Smooth muscle cell (in vitro differentiated cells): ENCODE measurements at regions not wholly inside any gene's neighbourhood (a gene's known extent, or its start where the extent isn't known, plus 50 kb on each side); places are given as distances from the start of the nearest gene placed in this dataset.

Experiments used
- DNase-seq: peaks from one replicate; lab custom pipeline; 2025; ENCODE audit not compliant: unreplicated experiment; lab: John Stamatoyannopoulos, UW
- H2AFZ ChIP-seq: fragments of 200-600 bp; sonication (generic); 2 replicates; pipeline ENCODE4 v1.6.0; 2016; ENCODE audit warnings: antibody characterized with exemption, low read depth, mild to moderate bottlenecking
- H3F3A ChIP-seq: fragments of 200-600 bp; sonication (generic); 2 replicates; pipeline ENCODE4 v1.6.0; 2017; ENCODE audit warnings: antibody characterized with exemption, low read depth
- H3K27ac ChIP-seq: fragments of 200-600 bp; sonication (generic); 2 replicates; pipeline ENCODE4 v1.5.1; 2016; ENCODE audit warnings: low read depth, mild to moderate bottlenecking
- H3K27me3 ChIP-seq: fragments of 200-600 bp; sonication (generic); 2 replicates; pipeline ENCODE4 v1.6.1; 2016; ENCODE audit warnings: low read depth, mild to moderate bottlenecking
- H3K36me3 ChIP-seq: fragments of 200-600 bp; sonication (generic); 2 replicates; pipeline ENCODE4 v1.5.1; 2016; ENCODE audit warnings: low read depth
- H3K4me1 ChIP-seq: fragments of 200-600 bp; sonication (generic); 2 replicates; pipeline ENCODE4 v1.5.1; 2016; ENCODE audit warnings: low read depth
- H3K4me2 ChIP-seq: fragments of 200-600 bp; sonication (generic); 2 replicates; pipeline ENCODE4 v1.6.0; 2016; ENCODE audit warnings: mild to moderate bottlenecking
- H3K4me3 ChIP-seq: fragments of 200-600 bp; sonication (generic); 2 replicates; pipeline ENCODE4 v1.5.1; 2016; ENCODE audit warnings: mild to moderate bottlenecking
- H3K79me2 ChIP-seq: fragments of 200-600 bp; sonication (generic); 2 replicates; pipeline ENCODE4 v1.6.0; 2016; ENCODE audit warnings: low read depth, mild to moderate bottlenecking
- H3K9ac ChIP-seq: fragments of 200-600 bp; sonication (generic); 2 replicates; pipeline ENCODE4 v1.6.0; 2016; ENCODE audit warnings: low read depth
- H3K9me3 ChIP-seq: fragments of 200-600 bp; sonication (generic); replicated peaks from 2 replicates; pipeline ENCODE4 v1.5.1; 2016; ENCODE audit warnings: low read depth
- H4K20me1 ChIP-seq: fragments of 200-600 bp; sonication (generic); 2 replicates; pipeline ENCODE4 v1.6.0; 2016; ENCODE audit warnings: low read depth
- WGBS: methylation state at CpG from one replicate; pipeline ENCODE4 v1.1.7; 2016; ENCODE audit warnings: low lambda C conversion rate; 5-methylcytosine and 5-hydroxymethylcytosine counted together
- TF ChIP-seq, protein P1 (sequence below): fragments of 200-600 bp; sonication (generic); IDR thresholded peaks from 2 replicates; pipeline ENCODE4 v1.5.1; 2017; ENCODE audit warnings: borderline replicate concordance, mild to moderate bottlenecking, antibody characterized with exemption; ENCODE audit not compliant: insufficient read depth, poor library complexity, severe bottlenecking

DNA sequence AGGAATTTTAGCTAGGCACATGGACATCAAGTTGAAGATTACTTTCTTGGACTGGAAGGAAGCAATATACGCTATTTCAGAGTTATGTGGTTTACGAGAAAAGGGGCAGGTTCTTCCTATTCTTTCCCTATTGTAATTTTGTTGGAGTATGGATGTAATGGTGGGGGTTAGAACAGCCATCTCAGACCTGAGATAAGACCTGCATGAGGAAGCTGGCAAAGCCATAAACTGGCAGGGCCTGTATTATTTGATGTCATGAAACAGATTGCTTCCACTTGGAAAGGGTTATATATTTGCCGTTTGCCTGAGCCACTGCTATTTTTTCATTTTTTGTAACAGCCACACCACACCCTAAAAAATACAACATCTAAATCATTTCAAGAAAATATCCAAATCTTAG is 220.5 kb upstream of the MAGI2 start:
- no peaks in the 10 kb centered on the region for H3K36me3 ChIP-seq
- no peak for DNase-seq
- H3K9ac ChIP-seq: no peak overlapping the region
- no peaks in the 10 kb centered on the region for H3K27me3 ChIP-seq
- no peaks in the 10 kb centered on the region for H3K79me2 ChIP-seq
- no peak overlapping the region for H3K4me2 ChIP-seq
- no peak overlapping the region for H2AFZ ChIP-seq
- H4K20me1 ChIP-seq: no peaks in the 10 kb centered on the region
- H3K9me3 ChIP-seq: no peaks in the 10 kb centered on the region
- TF ChIP-seq, protein P1, sequence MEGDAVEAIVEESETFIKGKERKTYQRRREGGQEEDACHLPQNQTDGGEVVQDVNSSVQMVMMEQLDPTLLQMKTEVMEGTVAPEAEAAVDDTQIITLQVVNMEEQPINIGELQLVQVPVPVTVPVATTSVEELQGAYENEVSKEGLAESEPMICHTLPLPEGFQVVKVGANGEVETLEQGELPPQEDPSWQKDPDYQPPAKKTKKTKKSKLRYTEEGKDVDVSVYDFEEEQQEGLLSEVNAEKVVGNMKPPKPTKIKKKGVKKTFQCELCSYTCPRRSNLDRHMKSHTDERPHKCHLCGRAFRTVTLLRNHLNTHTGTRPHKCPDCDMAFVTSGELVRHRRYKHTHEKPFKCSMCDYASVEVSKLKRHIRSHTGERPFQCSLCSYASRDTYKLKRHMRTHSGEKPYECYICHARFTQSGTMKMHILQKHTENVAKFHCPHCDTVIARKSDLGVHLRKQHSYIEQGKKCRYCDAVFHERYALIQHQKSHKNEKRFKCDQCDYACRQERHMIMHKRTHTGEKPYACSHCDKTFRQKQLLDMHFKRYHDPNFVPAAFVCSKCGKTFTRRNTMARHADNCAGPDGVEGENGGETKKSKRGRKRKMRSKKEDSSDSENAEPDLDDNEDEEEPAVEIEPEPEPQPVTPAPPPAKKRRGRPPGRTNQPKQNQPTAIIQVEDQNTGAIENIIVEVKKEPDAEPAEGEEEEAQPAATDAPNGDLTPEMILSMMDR: no peak
- no peak overlapping the region for H3K27ac ChIP-seq
- H3K4me1 ChIP-seq: no peaks in the 10 kb centered on the region
- no peaks in the 10 kb centered on the region for H3F3A ChIP-seq
- H3K4me3 ChIP-seq: no peak overlapping the region
- 94% methylated on average over 3 of the region's 3 CpGs for WGBS

DNA sequence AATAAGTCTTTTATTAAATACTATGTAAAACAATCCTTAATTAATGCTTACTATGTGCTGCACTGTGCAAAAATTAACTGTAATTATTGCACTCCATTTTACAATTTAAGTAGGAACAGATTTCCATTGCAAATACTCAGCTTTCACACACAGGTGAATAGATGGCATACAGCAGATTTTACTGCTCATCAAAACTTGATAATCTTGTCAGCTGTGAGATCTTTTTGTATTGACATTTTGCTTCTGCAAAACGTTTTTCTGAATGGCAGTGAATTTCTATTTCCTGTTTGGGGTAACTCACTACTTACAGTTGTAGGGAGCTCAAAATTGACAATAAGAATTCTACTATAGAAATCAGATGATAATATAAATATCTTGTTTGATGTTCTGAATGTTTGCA is 220.0 kb upstream of the MAGI2 start:
- no peak overlapping the region for H3K27ac ChIP-seq
- WGBS: 14% methylated on average over 1 of the region's 1 CpG
- H2AFZ ChIP-seq: no peak overlapping the region
- no peaks in the 10 kb centered on the region for H3K9me3 ChIP-seq
- no peak overlapping the region for H3K4me2 ChIP-seq
- no peak for DNase-seq
- TF ChIP-seq, protein P1: no peak
- no peaks in the 10 kb centered on the region for H3K4me1 ChIP-seq
- no peaks in the 10 kb centered on the region for H4K20me1 ChIP-seq
- no peak overlapping the region for H3K4me3 ChIP-seq
- no peaks in the 10 kb centered on the region for H3K36me3 ChIP-seq
- no peaks in the 10 kb centered on the region for H3F3A ChIP-seq
- H3K79me2 ChIP-seq: no peaks in the 10 kb centered on the region
- no peaks in the 10 kb centered on the region for H3K27me3 ChIP-seq
- H3K9ac ChIP-seq: no peak overlapping the region

DNA sequence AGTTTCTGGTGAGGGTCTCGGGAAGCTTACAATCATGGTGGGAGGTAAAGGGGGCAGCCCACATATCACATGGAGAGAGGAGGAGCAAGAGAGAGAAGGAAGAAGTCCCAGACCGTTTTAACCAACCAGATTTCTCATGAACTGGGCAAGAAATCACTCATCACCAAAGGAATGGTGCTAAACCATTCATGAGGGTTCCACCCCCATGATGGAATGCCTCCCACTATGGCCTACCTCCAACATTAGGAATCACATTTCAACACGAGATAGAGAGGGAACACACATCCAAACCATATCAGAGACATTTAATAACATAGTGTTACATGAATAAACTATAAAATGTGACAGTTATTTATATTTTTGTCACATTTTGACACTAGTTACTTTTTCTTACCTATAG is 214.8 kb upstream of the MAGI2 start:
- H4K20me1 ChIP-seq: no peaks in the 10 kb centered on the region
- no peaks in the 10 kb centered on the region for H3K79me2 ChIP-seq
- H3K36me3 ChIP-seq: no peaks in the 10 kb centered on the region
- WGBS: 75% methylated on average over 3 of the region's 3 CpGs
- no peaks in the 10 kb centered on the region for H3K4me1 ChIP-seq
- H3K27me3 ChIP-seq: no peaks in the 10 kb centered on the region
- TF ChIP-seq, protein P1: no peak
- H3K9ac ChIP-seq: no peak overlapping the region
- no peaks in the 10 kb centered on the region for H3F3A ChIP-seq
- no peak overlapping the region for H3K27ac ChIP-seq
- no peak for DNase-seq
- no peak overlapping the region for H2AFZ ChIP-seq
- H3K4me2 ChIP-seq: no peak overlapping the region
- H3K4me3 ChIP-seq: no peak overlapping the region
- no peaks in the 10 kb centered on the region for H3K9me3 ChIP-seq

DNA sequence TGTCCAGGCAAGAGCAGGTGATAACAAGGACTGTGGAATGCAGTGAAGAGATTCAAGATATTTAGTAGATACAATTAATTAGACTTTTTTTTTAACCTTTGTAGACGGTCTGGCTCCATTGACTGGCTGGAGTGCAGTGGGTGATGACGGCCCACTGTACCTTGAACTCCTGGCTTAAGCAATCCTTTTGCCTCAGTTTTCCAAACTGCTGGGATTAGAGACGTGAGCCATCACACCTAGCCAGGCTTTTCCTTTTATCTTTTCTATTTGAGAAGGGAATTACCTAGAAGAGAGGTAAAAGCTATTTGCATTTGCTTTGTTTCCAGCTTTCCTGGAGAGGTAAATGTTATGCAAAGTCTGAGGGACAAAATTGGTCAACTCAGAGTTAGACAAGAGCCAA is 213.0 kb upstream of the MAGI2 start:
- Histone ChIP-seq H3F3A (no peaks in the 10 kb centered on the region), H3K36me3 (no peaks in the 10 kb centered on the region), H3K4me3 (no peak overlapping the region), H3K9ac (no peak overlapping the region), H4K20me1 (no peaks in the 10 kb centered on the region), H3K4me1 (no peaks in the 10 kb centered on the region), H3K27ac (no peak overlapping the region), H3K27me3 (no peaks in the 10 kb centered on the region), H3K9me3 (no peaks in the 10 kb centered on the region), H3K4me2 (no peak overlapping the region), H3K79me2 (no peaks in the 10 kb centered on the region), H2AFZ (no peak overlapping the region)
- DNase-seq: no peak
- WGBS: 63% methylated on average over 3 of the region's 3 CpGs
- TF ChIP-seq, protein P1: no peak
